Motor neuron (in vitro differentiated cells): ENCODE measurements at regions not wholly inside any gene's neighbourhood (a gene's known extent, or its start where the extent isn't known, plus 50 kb on each side); places are given as distances from the start of the nearest gene placed in this dataset.

ENCODE experiments used
- ATAC-seq, 8 experiments: fragments of 200-7000 bp; cut with Tn5 transposase; replicated peaks in 6 of 8; 2 replicates each; pipeline ENCODE4 v1.8.0; 2021; ENCODE audit warnings: mild to moderate bottlenecking in 8 of 8, moderate library complexity in 8 of 8
- H3K27ac ChIP-seq, 2 donors: fragments of 250-450 bp; sonication (Bioruptor Pico); 2 replicates each; pipeline ENCODE4 v1.9.0; 2021; ENCODE audit warnings: antibody characterized with exemption in 2 of 2, mild to moderate bottlenecking in 2 of 2, moderate library complexity in 1 of 2
- H3K4me1 ChIP-seq, 2 donors: fragments of 250-450 bp; sonication (Bioruptor Pico); replicated peaks in 1 of 2; 2 replicates each; pipeline ENCODE4 v1.6.1; 2021; ENCODE audit warnings: antibody characterized with exemption in 2 of 2, mild to moderate bottlenecking in 2 of 2, moderate library complexity in 1 of 2
- H3K4me3 ChIP-seq, 5 donors: fragments of 250-450 bp; sonication (Bioruptor Pico); 2 replicates each; pipeline ENCODE4 v1.9.0; 2021; ENCODE audit warnings: antibody characterized with exemption in 5 of 5, mild to moderate bottlenecking in 5 of 5, moderate library complexity in 4 of 5
- WGBS, 10 experiments: fragments of 450-650 bp; shearing (Covaris generic); methylation state at CpG; one replicate each; pipeline ENCODE4 v1.0.0; 2022; 5-methylcytosine and 5-hydroxymethylcytosine counted together
- in situ Hi-C, 9 experiments: fragments of 400-800 bp; cut with MboI; loops; one replicate each; pipeline ENCODE4 v1.15.0; 2021; ENCODE audit warnings: low sequenced_read_pairs in 9 of 9, low pct_unique_long_range_greater_than_20kb in 2 of 9; ENCODE audit not compliant: unreplicated experiment in 9 of 9

DNA sequence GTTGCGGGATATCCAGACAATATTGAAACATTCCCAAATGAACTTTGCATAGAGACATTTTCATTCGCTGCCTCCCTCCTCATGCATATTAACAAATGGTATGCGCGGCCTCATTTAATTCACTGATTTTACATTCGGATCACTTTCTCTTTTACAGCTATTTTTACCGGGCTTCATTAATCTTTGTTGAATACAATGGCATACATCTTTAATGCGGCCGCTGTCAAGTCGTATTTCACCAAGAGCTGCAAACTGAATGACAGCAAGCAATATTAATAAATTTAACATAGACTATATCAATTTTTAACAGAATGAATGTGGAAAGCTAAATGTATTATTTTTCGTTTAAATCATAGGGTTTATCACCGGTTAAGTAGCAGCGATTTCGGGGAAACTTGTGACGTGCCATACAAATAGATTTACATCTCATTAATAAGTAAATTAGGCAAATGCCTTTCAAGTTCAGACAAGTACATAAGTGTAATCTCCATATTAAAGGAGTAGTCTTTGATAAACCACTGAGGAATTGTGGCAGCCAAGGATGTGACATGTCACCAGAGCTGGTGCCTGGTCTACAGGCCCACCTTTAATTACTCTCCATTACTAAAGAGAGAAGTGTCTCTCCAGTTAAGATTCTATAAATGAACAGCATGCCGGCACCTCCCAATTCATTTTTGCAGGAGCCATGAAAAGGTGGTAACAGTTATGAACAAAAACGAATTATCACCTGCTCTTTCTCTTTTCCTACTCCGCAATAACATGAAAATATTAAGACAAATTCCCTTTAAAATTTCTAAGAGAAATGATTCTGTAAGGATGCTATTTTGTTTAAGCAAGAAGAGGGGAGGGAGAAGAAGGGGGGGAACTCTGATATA lies 568.9 kb upstream of the MKI67 start:
- in situ Hi-C loops: no loop called here
- 52 to 87% (median 72%) methylated on average over 2 to 16 of the region's 17 CpGs; no CpG with 5 or more reads in 1 of the 10 experiments for WGBS, 10 experiments
- Histone ChIP-seq H3K4me3 (no peak overlapping the region), H3K27ac (no peak overlapping the region), H3K4me1 (peaks cover 33 to 43% of the 10 kb centered on the region in 2 donors)
- ATAC-seq: no peak

DNA sequence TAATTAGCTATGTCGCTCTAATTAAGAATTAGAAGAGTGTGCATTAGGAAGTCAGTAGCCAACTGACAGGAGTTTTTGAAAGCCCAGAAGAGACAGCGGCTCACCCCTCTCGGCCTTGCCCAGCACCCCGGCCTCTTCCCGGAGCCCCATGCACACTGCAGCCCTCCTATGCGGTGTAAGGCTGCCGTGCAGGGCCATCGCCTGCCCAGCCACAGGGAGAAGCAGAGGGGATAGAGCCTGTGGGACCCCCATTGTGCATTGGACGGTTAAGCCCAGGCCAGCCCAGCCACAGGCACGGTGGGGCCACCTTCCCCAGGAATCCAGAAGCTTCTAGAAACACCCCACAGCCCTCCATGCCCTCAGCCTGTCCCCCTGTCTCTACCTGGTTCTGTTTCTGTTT lies 569.7 kb upstream of the MKI67 start:
- Histone ChIP-seq H3K4me3 (no peak overlapping the region), H3K4me1 (peaks cover 26 to 37% of the 10 kb centered on the region in 2 donors), H3K27ac (no peak overlapping the region)
- 28 to 100% (median 60%) methylated on average over 1 to 5 of the region's 10 CpGs; no CpG with 5 or more reads in 2 of the 10 experiments for WGBS, 10 experiments
- in situ Hi-C loops: no loop called here
- ATAC-seq: peak in 1 of 8 experiments; percentile 7

GRCh38 chr10:128697437-128697836 lies 571.2 kb upstream of the MKI67 start:
- Histone ChIP-seq H3K4me1 (peaks cover 21 to 31% of the 10 kb centered on the region in 2 donors), H3K4me3 (no peak overlapping the region), H3K27ac (no peak overlapping the region)
- ATAC-seq: no peak
- WGBS, 10 experiments: 0 to 93% (median 83%) methylated on average over 1 to 3 of the region's 8 CpGs; no CpG with 5 or more reads in 6 of the 10 experiments
- in situ Hi-C loops: no loop called here

- 0 to 80% (median 45%) methylated on average over 1 to 2 of the region's 4 CpGs; no CpG with 5 or more reads in 4 of the 10 experiments for WGBS, 10 experiments
- H3K27ac ChIP-seq: no peak overlapping the region
- H3K4me3 ChIP-seq: no peak overlapping the region
- H3K4me1 ChIP-seq: no peaks in the 10 kb centered on the region
- ATAC-seq: no peak
- in situ Hi-C loops: no loop called here
These were observed 575.2 kb upstream of the MKI67 start for GRCh38 chr10:128701381-128701780.

GRCh38 chr10:128701837-128702236 lies 575.6 kb upstream of the MKI67 start:
- WGBS, 10 experiments: no CpG with 5 or more reads among the region's 1 CpG
- in situ Hi-C loops: no loop called here
- ATAC-seq: no peak

GRCh38 chr10:128704716-128705115 lies 578.5 kb upstream of the MKI67 start:
- WGBS, 10 experiments: 0 to 89% (median 80%) methylated on average over 1 of the region's 1 CpG; no CpG with 5 or more reads in 3 of the 10 experiments
- in situ Hi-C loops: no loop called here
- Histone ChIP-seq H3K4me1 (peaks cover 0 to 4% of the 10 kb centered on the region in 2 donors), H3K4me3 (no peak overlapping the region), H3K27ac (no peak overlapping the region)
- no peak for ATAC-seq

More at GRCh38 chr10:128701837-128702236, 575.6 kb upstream of the MKI67 start:
- Histone ChIP-seq H3K27ac (no peak overlapping the region), H3K4me3 (no peak overlapping the region), H3K4me1 (no peaks in the 10 kb centered on the region)

GRCh38 chr10:128708182-128708581 lies 582.0 kb upstream of the MKI67 start:
- WGBS, 10 experiments: 34 to 89% (median 61%) methylated on average over 1 to 9 of the region's 9 CpGs; no CpG with 5 or more reads in 2 of the 10 experiments
- in situ Hi-C loops: no loop called here

DNA sequence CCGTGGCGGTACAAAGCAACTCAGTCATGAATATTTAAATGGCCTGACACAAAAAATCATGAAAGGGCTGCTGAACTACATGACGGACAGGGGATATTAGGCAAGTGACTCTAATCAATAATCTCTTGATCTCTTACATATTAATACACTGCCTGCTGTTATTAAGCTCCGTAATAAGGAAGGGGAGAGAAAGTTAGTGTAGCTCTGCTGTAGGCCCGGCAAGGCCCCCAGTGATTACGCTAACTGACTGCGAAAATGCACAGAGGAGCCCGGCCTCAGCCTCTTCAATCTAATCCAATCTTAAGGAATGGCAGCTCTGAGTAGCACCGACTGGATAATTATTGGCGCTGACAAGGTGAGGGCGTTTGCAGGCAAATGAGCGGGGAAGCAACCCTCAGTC lies 583.5 kb upstream of the MKI67 start:
- peak in 4 of 8 experiments; percentile 22 to 58 (median 34) for ATAC-seq
- Histone ChIP-seq H3K4me1 (peaks cover 0 to 13% of the 10 kb centered on the region in 2 donors), H3K4me3 (no peak overlapping the region), H3K27ac (no peak overlapping the region)
- in situ Hi-C loops: no loop called here
- WGBS, 10 experiments: 0 to 100% (median 75%) methylated on average over 1 to 8 of the region's 12 CpGs

More at GRCh38 chr10:128708182-128708581, 582.0 kb upstream of the MKI67 start:
- H3K4me1 ChIP-seq: peaks cover 0 to 12% of the 10 kb centered on the region in 2 donors
- no peak overlapping the region for H3K27ac ChIP-seq
- no peak for ATAC-seq
- no peak overlapping the region for H3K4me3 ChIP-seq

GRCh38 chr10:128710098-128710797 lies 584.0 kb upstream of the MKI67 start:
- H3K27ac ChIP-seq: no peak overlapping the region
- in situ Hi-C loops: no loop called here
- 40 to 80% methylated on average over 1 to 2 of the region's 49 CpGs; no CpG with 5 or more reads in 8 of the 10 experiments for WGBS, 10 experiments
- H3K4me1 ChIP-seq: peaks cover 2 to 19% of the 10 kb centered on the region in 2 donors
- ATAC-seq: peak in 3 of 8 experiments; percentile 8 to 82 (median 74)
- no peak overlapping the region for H3K4me3 ChIP-seq

GRCh38 chr10:128710798-128711183 lies 584.6 kb upstream of the MKI67 start:
- no peak overlapping the region for H3K4me3 ChIP-seq
- peak in 1 of 8 experiments; percentile 3 for ATAC-seq
- WGBS, 10 experiments: 20 to 100% (median 90%) methylated on average over 1 to 3 of the region's 8 CpGs; no CpG with 5 or more reads in 4 of the 10 experiments
- in situ Hi-C loops: no loop called here
- no peak overlapping the region for H3K27ac ChIP-seq
- peaks cover 4 to 21% of the 10 kb centered on the region in 2 donors for H3K4me1 ChIP-seq

GRCh38 chr10:128711806-128712205 lies 585.6 kb upstream of the MKI67 start:
- H3K4me3 ChIP-seq: no peak overlapping the region
- ATAC-seq: no peak
- in situ Hi-C loops: no loop called here
- no peak overlapping the region for H3K27ac ChIP-seq
- H3K4me1 ChIP-seq: peaks cover 4 to 21% of the 10 kb centered on the region in 2 donors
- 7 to 97% (median 76%) methylated on average over 1 to 6 of the region's 9 CpGs; no CpG with 5 or more reads in 2 of the 10 experiments for WGBS, 10 experiments

DNA sequence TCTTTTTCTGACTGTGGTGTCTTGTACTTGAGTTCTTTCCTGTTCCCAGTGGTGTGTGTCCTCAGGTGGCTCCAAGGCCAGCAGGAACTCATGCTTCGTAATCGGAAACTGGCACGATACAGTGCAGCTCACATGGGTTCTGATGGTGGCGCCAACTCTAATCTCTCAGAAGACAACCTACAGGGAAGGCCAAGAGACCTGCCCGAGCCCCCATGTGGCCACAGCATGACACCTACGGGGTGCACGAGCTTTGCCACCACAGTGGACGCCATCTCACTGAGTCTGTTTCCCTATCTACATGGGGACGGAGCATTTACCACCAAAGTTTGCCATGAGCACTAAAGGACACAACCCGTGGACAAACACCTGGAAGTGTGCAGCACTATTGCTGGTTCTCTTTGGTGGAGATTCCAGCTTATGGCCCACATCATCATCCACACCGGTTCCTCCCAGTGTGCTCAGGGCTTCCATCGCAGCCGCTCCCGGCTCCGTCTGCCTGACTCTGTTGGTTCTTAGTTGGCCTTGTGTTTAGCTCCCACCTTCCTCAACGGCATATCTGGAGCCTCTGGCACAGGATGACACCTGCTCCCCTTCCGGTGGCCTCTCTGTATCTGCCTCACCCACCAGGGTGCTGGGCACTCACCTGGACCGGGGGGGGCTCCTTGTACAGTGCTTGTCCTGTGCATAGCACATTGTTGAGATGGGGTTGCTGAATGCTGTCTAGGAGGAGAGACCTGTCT lies 586.6 kb upstream of the MKI67 start:
- Histone ChIP-seq H3K27ac (no peak overlapping the region), H3K4me1 (peaks cover 4 to 21% of the 10 kb centered on the region in 2 donors), H3K4me3 (no peak overlapping the region)
- in situ Hi-C loops: no loop called here
- ATAC-seq: no peak
- 7 to 94% (median 73%) methylated on average over 2 to 10 of the region's 18 CpGs; no CpG with 5 or more reads in 3 of the 10 experiments for WGBS, 10 experiments
